CD14-positive monocyte (primary cell): ENCODE measurements at regions not wholly inside any gene's neighbourhood (a gene's known extent, or its start where the extent isn't known, plus 50 kb on each side); places are given as distances from the start of the nearest gene placed in this dataset.

ENCODE experiments used
- DNase-seq, 3 donors: peaks; one replicate each; pipeline ENCODE4 v3.0.0-alpha.2; 2011 to 2022
- H2AFZ ChIP-seq: 2 replicates; pipeline ENCODE4 v1.6.0; 2012; ENCODE audit warnings: mild to moderate bottlenecking, low read depth, low read length, inconsistent platforms; ENCODE audit not compliant: insufficient read depth, poor library complexity, severe bottlenecking
- H3K27ac ChIP-seq, 2 donors: 1 replicate in 1 of 2; 2 replicates in 1 of 2; pipeline ENCODE4 v1.5.1; 2012 to 2013; ENCODE audit warnings: low read length in 2 of 2, control low read depth in 1 of 2, inconsistent platforms in 1 of 2, low read depth in 1 of 2, mild to moderate bottlenecking in 1 of 2
- H3K27me3 ChIP-seq, 2 donors: one replicate each; pipeline versions ENCODE4 v1.6.0 to v1.6.1; 2011 to 2013; ENCODE audit warnings: low read length in 2 of 2; ENCODE audit not compliant: control insufficient read depth in 2 of 2, insufficient read depth in 2 of 2
- H3K36me3 ChIP-seq, 2 donors: replicated peaks in 1 of 2; 1 replicate in 1 of 2; 2 replicates in 1 of 2; pipeline versions ENCODE4 v1.5.1 to v1.6.1; 2012 to 2013; ENCODE audit warnings: low read length in 2 of 2, control low read depth in 1 of 2, inconsistent platforms in 1 of 2, mild to moderate bottlenecking in 1 of 2; ENCODE audit not compliant: insufficient read depth in 2 of 2, control insufficient read depth in 1 of 2
- H3K4me1 ChIP-seq, 2 donors: 1 replicate in 1 of 2; 2 replicates in 1 of 2; pipeline versions ENCODE4 v1.5.1 to v1.6.1; 2012 to 2013; ENCODE audit warnings: low read length in 2 of 2, control low read depth in 1 of 2, inconsistent platforms in 1 of 2, mild to moderate bottlenecking in 1 of 2, moderate library complexity in 1 of 2; ENCODE audit not compliant: insufficient read depth in 2 of 2, control insufficient read depth in 1 of 2
- H3K4me2 ChIP-seq: replicated peaks from 2 replicates; pipeline ENCODE3; 2012; ENCODE audit warnings: low read length, moderate library complexity, mild to moderate bottlenecking; ENCODE audit not compliant: poor library complexity, severe bottlenecking; ENCODE audit errors: extremely low read depth
- H3K4me3 ChIP-seq, 3 experiments: fragments of 200-600 bp in 1 of 3; sonication (generic) in 1 of 3; replicated peaks in 1 of 3; 1 replicate in 2 of 3; 2 replicates in 1 of 3; pipeline ENCODE4 v1.5.1; 2011 to 2013; ENCODE audit warnings: low read length in 3 of 3, mild to moderate bottlenecking in 3 of 3, control low read depth in 2 of 3, low read depth in 2 of 3, inconsistent platforms in 1 of 3, moderate library complexity in 1 of 3
- H3K79me2 ChIP-seq: 2 replicates; pipeline ENCODE4 v1.6.0; 2012; ENCODE audit warnings: mild to moderate bottlenecking, control low read depth, inconsistent platforms, low read length, moderate library complexity; ENCODE audit not compliant: insufficient read depth
- H3K9ac ChIP-seq: 2 replicates; pipeline ENCODE4 v1.6.0; 2017; ENCODE audit warnings: low read length, mild to moderate bottlenecking; ENCODE audit not compliant: insufficient read depth, poor library complexity, severe bottlenecking
- H3K9me3 ChIP-seq, 2 donors: replicated peaks in 1 of 2; 1 replicate in 1 of 2; 2 replicates in 1 of 2; pipeline versions ENCODE4 v1.5.1 to v1.6.1; 2012 to 2013; ENCODE audit warnings: low read length in 2 of 2, control low read depth in 1 of 2; ENCODE audit not compliant: control insufficient read depth in 1 of 2, insufficient read depth in 1 of 2
- H4K20me1 ChIP-seq: 2 replicates; pipeline ENCODE4 v1.6.0; 2012; ENCODE audit warnings: mild to moderate bottlenecking, low read length, control low read depth, moderate library complexity; ENCODE audit not compliant: insufficient read depth
- H3K27ac Mint-ChIP-seq, 7 donors: one replicate each; pipeline ENCODE4 v1.8.0; 2020; ENCODE audit warnings: mild to moderate bottlenecking in 7 of 7, mixed read lengths in 7 of 7, moderate library complexity in 6 of 7, inconsistent platforms in 2 of 7
- H3K27me3 Mint-ChIP-seq, 3 donors: one replicate each; pipeline ENCODE4 v1.8.0; 2021 to 2022; ENCODE audit warnings: low read depth in 3 of 3, mild to moderate bottlenecking in 3 of 3, mixed read lengths in 3 of 3, moderate library complexity in 3 of 3, inconsistent platforms in 1 of 3
- H3K36me3 Mint-ChIP-seq, 2 donors: one replicate each; pipeline ENCODE4 v1.8.0; 2020; ENCODE audit warnings: mixed read lengths in 2 of 2, inconsistent platforms in 1 of 2, mild to moderate bottlenecking in 1 of 2
- H3K4me1 Mint-ChIP-seq: one replicate; pipeline ENCODE4 v1.8.0; 2020; ENCODE audit warnings: mild to moderate bottlenecking, mixed read lengths
- H3K4me3 Mint-ChIP-seq, 2 donors: one replicate each; pipeline ENCODE4 v1.8.0; 2020; ENCODE audit warnings: mild to moderate bottlenecking in 2 of 2, mixed read lengths in 2 of 2, moderate library complexity in 1 of 2
- H3K9me3 Mint-ChIP-seq, 7 donors: one replicate each; pipeline ENCODE4 v1.8.0; 2020 to 2022; ENCODE audit warnings: mixed read lengths in 7 of 7, mild to moderate bottlenecking in 6 of 7, moderate library complexity in 6 of 7, inconsistent platforms in 2 of 7
- CTCF ChIP-seq: fragments of 200-600 bp; IDR thresholded peaks from one replicate; pipeline ENCODE4 v1.8.0; 2022; ENCODE audit warnings: antibody characterized with exemption, mild to moderate bottlenecking
- WGBS: methylation state at CpG from one replicate; pipeline ENCODE4 v1.1.5; 2013; ENCODE audit warnings: missing lambda C conversion rate; ENCODE audit not compliant: insufficient coverage; 5-methylcytosine and 5-hydroxymethylcytosine counted together
- intact Hi-C, 2 donors: fragments of 100-400 bp; cut with micrococcal nuclease; formaldehyde crosslinking; loops; one replicate each; pipeline versions ENCODE4 v1.15.0 to v1.15.1; 2023

GRCh38 chr16:88288303-88288702 is 94.5 kb upstream of the ZNF469 start:
- H3K36me3 Mint-ChIP-seq, result no peaks in the 10 kb centered on the region
- H3K4me1 Mint-ChIP-seq, result peaks cover 3% of the 10 kb centered on the region
- no peak for DNase-seq
- H3K27me3 Mint-ChIP-seq, result peaks cover 1 to 2% (median 1%) of the 10 kb centered on the region in 3 donors
- intact Hi-C loops, result no loop called here
- H3K27ac Mint-ChIP-seq, result no peak overlapping the region
- WGBS, result 92% methylated on average over 1 of the region's 3 CpGs
- Histone ChIP-seq H3K9ac (no peak overlapping the region), H3K27me3 (no peaks in the 10 kb centered on the region), H4K20me1 (no peaks in the 10 kb centered on the region), H3K4me1 (no peaks in the 10 kb centered on the region), H3K79me2 (no peaks in the 10 kb centered on the region), H3K4me3 (no peak overlapping the region), H3K36me3 (no peaks in the 10 kb centered on the region), H2AFZ (no peak overlapping the region), H3K9me3 (peaks cover 48 to 58% of the 10 kb centered on the region in 2 donors), H3K27ac (no peak overlapping the region), H3K4me2 (no peak overlapping the region)
- no peak overlapping the region for H3K4me3 Mint-ChIP-seq
- TF ChIP-seq CTCF, result no peak
- peaks cover 7 to 35% (median 15%) of the 10 kb centered on the region in 7 donors for H3K9me3 Mint-ChIP-seq

- H3K36me3 Mint-ChIP-seq, result no peaks in the 10 kb centered on the region
- H3K4me1 Mint-ChIP-seq, result peaks cover 3% of the 10 kb centered on the region
- no peak overlapping the region for H3K27ac ChIP-seq
- H3K27me3 ChIP-seq, result no peaks in the 10 kb centered on the region
- H3K4me1 ChIP-seq, result no peaks in the 10 kb centered on the region
- no peak overlapping the region for H3K9ac ChIP-seq
- H3K4me3 ChIP-seq, result no peak overlapping the region
- no peak for TF ChIP-seq CTCF
- H3K4me3 Mint-ChIP-seq, result no peak overlapping the region
- H3K27me3 Mint-ChIP-seq, result peaks cover 1 to 2% (median 2%) of the 10 kb centered on the region in 3 donors
- no peak overlapping the region for H2AFZ ChIP-seq
- H3K9me3 Mint-ChIP-seq, result peaks cover 6 to 35% (median 9%) of the 10 kb centered on the region in 7 donors
- intact Hi-C loops, result no loop called here
- H3K27ac Mint-ChIP-seq, result no peak overlapping the region
- no peaks in the 10 kb centered on the region for H4K20me1 ChIP-seq
- H3K9me3 ChIP-seq, result peaks cover 48 to 52% of the 10 kb centered on the region in 2 donors
- DNase-seq, result no peak
- WGBS, result 97% methylated on average over 3 of the region's 3 CpGs
- H3K79me2 ChIP-seq, result no peaks in the 10 kb centered on the region
- no peak overlapping the region for H3K4me2 ChIP-seq
- no peaks in the 10 kb centered on the region for H3K36me3 ChIP-seq
Observed at GRCh38 chr16:88289001-88289400, 93.8 kb upstream of the ZNF469 start.
